HEK293 (cell line): ENCODE measurements at regions not wholly inside any gene's neighbourhood (a gene's known extent, or its start where the extent isn't known, plus 50 kb on each side); places are given as distances from the start of the nearest gene placed in this dataset.
"Not testable (repeated sequence)": the region's sequence is repeated elsewhere in the genome, so short reads cannot be mapped to it uniquely, and the experiment has no call there.

Experiments
- CTCF ChIA-PET: fragments of 350-600 bp; formaldehyde crosslinking; extraction: SDS; loops from one replicate; lab custom pipeline; 2021; ENCODE audit warnings: antibody characterized with exemption; lab: Yijun Ruan, JAX
- POLR2A ChIA-PET: fragments of 300-600 bp; formaldehyde crosslinking; extraction: SDS; loops from one replicate; lab custom pipeline; 2020; ENCODE audit warnings: antibody characterized with exemption, inconsistent platforms; lab: Yijun Ruan, JAX
- H3K27ac ChIP-seq: fragments of 200-500 bp; sonication (Bioruptor generic); 2 replicates; pipeline ENCODE4 v1.5.1; 2014; ENCODE audit warnings: low read depth, low read length, control low read depth, inconsistent platforms; ENCODE audit errors: extremely low read depth
- H3K36me3 ChIP-seq, 2 experiments: fragments of 200-500 bp in 1 of 2; sonication (Bioruptor generic) in 1 of 2; 1 replicate in 1 of 2; 2 replicates in 1 of 2; pipeline ENCODE4 v1.5.1; 2014 to 2017; ENCODE audit warnings: inconsistent platforms in 2 of 2, low read length in 2 of 2; ENCODE audit not compliant: control insufficient read depth in 2 of 2, insufficient read depth in 1 of 2
- H3K4me1 ChIP-seq: fragments of 200-500 bp; sonication (Bioruptor generic); 2 replicates; pipeline ENCODE4 v1.5.1; 2014; ENCODE audit warnings: mild to moderate bottlenecking, low read length, inconsistent platforms; ENCODE audit not compliant: control insufficient read depth, insufficient read depth
- H3K4me3 ChIP-seq: 2 replicates; pipeline ENCODE4 v1.5.1; 2011; ENCODE audit warnings: low read depth, mild to moderate bottlenecking, control low read depth, low read length, moderate library complexity
- H3K9me3 ChIP-seq: fragments of 200-500 bp; sonication (Bioruptor generic); 2 replicates; pipeline ENCODE4 v1.5.1; 2014; ENCODE audit warnings: low read depth, low read length, inconsistent platforms; ENCODE audit not compliant: control insufficient read depth, insufficient read depth
- GLI4 ChIP-seq: fragments of 450-650 bp; formaldehyde crosslinking; IDR thresholded peaks from 2 replicates; pipeline ENCODE4 v1.5.1; 2016; ENCODE audit warnings: missing biosample characterization, missing genetic modification characterization
- GLIS1 ChIP-seq: fragments of 450-650 bp; formaldehyde crosslinking; IDR thresholded peaks from 2 replicates; pipeline ENCODE4 v1.5.1; 2016; ENCODE audit warnings: missing biosample characterization, missing genetic modification characterization
- PRDM1 ChIP-seq: fragments of 450-650 bp; formaldehyde crosslinking; IDR thresholded peaks from 2 replicates; pipeline ENCODE4; 2016; ENCODE audit warnings: missing biosample characterization, missing genetic modification characterization
- SALL2 ChIP-seq: fragments of 450-650 bp; formaldehyde crosslinking; IDR thresholded peaks from 2 replicates; pipeline ENCODE4 v1.5.0; 2017; ENCODE audit warnings: missing biosample characterization, mild to moderate bottlenecking, missing genetic modification characterization, borderline replicate concordance
- SCRT1 ChIP-seq: fragments of 450-650 bp; formaldehyde crosslinking; IDR thresholded peaks from 2 replicates; pipeline ENCODE4 v1.5.1; 2016; ENCODE audit warnings: missing biosample characterization, missing genetic modification characterization, borderline replicate concordance
- SP7 ChIP-seq: fragments of 450-650 bp; formaldehyde crosslinking; IDR thresholded peaks from 2 replicates; pipeline ENCODE4 v1.5.1; 2016; ENCODE audit warnings: missing biosample characterization, missing genetic modification characterization
- TCF7L2 ChIP-seq: IDR thresholded peaks from 2 replicates; pipeline ENCODE4 v1.6.1; 2011; ENCODE audit warnings: low read depth, mild to moderate bottlenecking, inconsistent platforms, low read length, moderate library complexity, borderline replicate concordance
- ZFHX2 ChIP-seq: fragments of 450-650 bp; formaldehyde crosslinking; conservative IDR thresholded peaks from 2 replicates; pipeline ENCODE4 v1.5.1; 2016; ENCODE audit warnings: missing biosample characterization, missing genetic modification characterization
- ZFP37 ChIP-seq: fragments of 450-650 bp; formaldehyde crosslinking; IDR thresholded peaks from 2 replicates; pipeline ENCODE4 v1.5.1; 2016; ENCODE audit warnings: missing biosample characterization, missing genetic modification characterization
- ZIC2 ChIP-seq: fragments of 450-650 bp; formaldehyde crosslinking; IDR thresholded peaks from 2 replicates; pipeline ENCODE4 v1.5.1; 2016; ENCODE audit warnings: missing biosample characterization, missing genetic modification characterization
- ZNF10 ChIP-seq: fragments of 450-650 bp; formaldehyde crosslinking; IDR thresholded peaks from 2 replicates; pipeline ENCODE4 v1.5.1; 2017; ENCODE audit warnings: missing biosample characterization, missing genetic modification characterization
- ZNF114 ChIP-seq: fragments of 450-650 bp; formaldehyde crosslinking; IDR thresholded peaks from 2 replicates; pipeline ENCODE4 v1.5.0; 2017; ENCODE audit warnings: missing biosample characterization, missing genetic modification characterization
- ZNF121 ChIP-seq: fragments of 450-650 bp; formaldehyde crosslinking; IDR thresholded peaks from 2 replicates; pipeline ENCODE4 v1.5.1; 2016; ENCODE audit warnings: missing biosample characterization, missing genetic modification characterization
- ZNF16 ChIP-seq: fragments of 450-650 bp; formaldehyde crosslinking; IDR thresholded peaks from 2 replicates; pipeline ENCODE4 v1.5.1; 2016; ENCODE audit warnings: low read depth, missing biosample characterization, missing genetic modification characterization
- ZNF214 ChIP-seq: fragments of 450-650 bp; formaldehyde crosslinking; IDR thresholded peaks from 2 replicates; pipeline ENCODE4 v1.5.1; 2017; ENCODE audit warnings: missing biosample characterization, mild to moderate bottlenecking, missing genetic modification characterization, borderline replicate concordance
- ZNF221 ChIP-seq: fragments of 450-650 bp; formaldehyde crosslinking; IDR thresholded peaks from 2 replicates; pipeline ENCODE4 v1.5.1; 2017; ENCODE audit warnings: missing biosample characterization, missing genetic modification characterization, borderline replicate concordance
- ZNF37A ChIP-seq: fragments of 450-650 bp; IDR thresholded peaks from 2 replicates; pipeline ENCODE4 v1.5.1; 2018; ENCODE audit warnings: missing biosample characterization, missing genetic modification characterization
- ZNF416 ChIP-seq: fragments of 450-650 bp; formaldehyde crosslinking; IDR thresholded peaks from 2 replicates; pipeline ENCODE4 v1.5.1; 2016; ENCODE audit warnings: missing biosample characterization, missing genetic modification characterization
- ZNF549 ChIP-seq: fragments of 450-650 bp; IDR thresholded peaks from 2 replicates; pipeline ENCODE4 v1.5.1; 2018; ENCODE audit warnings: missing biosample characterization, missing genetic modification characterization, mild to moderate bottlenecking, inconsistent platforms, moderate library complexity
- ZNF555 ChIP-seq: fragments of 450-650 bp; formaldehyde crosslinking; conservative IDR thresholded peaks from 2 replicates; pipeline ENCODE4 v1.5.1; 2017; ENCODE audit warnings: missing biosample characterization, mild to moderate bottlenecking, missing genetic modification characterization, inconsistent platforms
- ZNF600 ChIP-seq: fragments of 450-650 bp; formaldehyde crosslinking; IDR thresholded peaks from 2 replicates; pipeline ENCODE4 v1.5.1; 2016; ENCODE audit warnings: missing biosample characterization, missing genetic modification characterization
- ZNF623 ChIP-seq: fragments of 450-650 bp; formaldehyde crosslinking; IDR thresholded peaks from 2 replicates; pipeline ENCODE4 v1.5.1; 2016; ENCODE audit warnings: missing biosample characterization, missing genetic modification characterization
- ZNF692 ChIP-seq: fragments of 450-650 bp; formaldehyde crosslinking; IDR thresholded peaks from 2 replicates; pipeline ENCODE4 v1.5.1; 2016; ENCODE audit warnings: missing biosample characterization, missing genetic modification characterization
- ZNF701 ChIP-seq: fragments of 450-650 bp; formaldehyde crosslinking; IDR thresholded peaks from 2 replicates; pipeline ENCODE4 v1.5.1; 2016; ENCODE audit warnings: missing biosample characterization, missing genetic modification characterization
- ZNF747 ChIP-seq: fragments of 450-650 bp; formaldehyde crosslinking; IDR thresholded peaks from 2 replicates; pipeline ENCODE4 v1.5.1; 2016; ENCODE audit warnings: missing biosample characterization, missing genetic modification characterization
- ZNF777 ChIP-seq: fragments of 450-650 bp; formaldehyde crosslinking; IDR thresholded peaks from 2 replicates; pipeline ENCODE4 v1.5.1; 2017; ENCODE audit warnings: missing biosample characterization, missing genetic modification characterization, borderline replicate concordance
- ZNF837 ChIP-seq: fragments of 450-650 bp; formaldehyde crosslinking; IDR thresholded peaks from 2 replicates; pipeline ENCODE4 v1.5.1; 2016; ENCODE audit warnings: missing biosample characterization, missing genetic modification characterization
- TF ChIP-seq, protein P1 (sequence below): fragments of 450-650 bp; formaldehyde crosslinking; IDR thresholded peaks from 2 replicates; pipeline ENCODE4 v1.5.0; 2017; ENCODE audit warnings: missing biosample characterization, missing genetic modification characterization, borderline replicate concordance
- TF ChIP-seq, protein P2 (sequence below): fragments of 450-650 bp; formaldehyde crosslinking; IDR thresholded peaks from 2 replicates; pipeline ENCODE4 v1.5.1; 2016; ENCODE audit warnings: missing biosample characterization, missing genetic modification characterization, low read depth
- TF ChIP-seq, protein P3 (sequence below): fragments of 450-650 bp; formaldehyde crosslinking; IDR thresholded peaks from 2 replicates; pipeline ENCODE4 v1.5.1; 2016; ENCODE audit warnings: missing biosample characterization, missing genetic modification characterization, borderline replicate concordance
- TF ChIP-seq, protein P4 (sequence below): IDR thresholded peaks from 2 replicates; pipeline ENCODE4 v1.6.1; 2011; ENCODE audit warnings: mild to moderate bottlenecking, low read depth, low read length, borderline replicate concordance

GRCh38 chr1:212174295-212174694 is 110.9 kb upstream of the PPP2R5A start:
- H3K9me3 ChIP-seq, POLR2A ChIA-PET, H3K4me1 ChIP-seq, H3K27ac ChIP-seq, H3K4me3 ChIP-seq, H3K36me3 ChIP-seq: not testable (repeated sequence)
- CTCF ChIA-PET: interaction anchor here (0.6 kb wide), 1 partner anchor 152 kb away, joined by 3 read pairs; no protein-coding TSS in a partner anchor

- ChIA-PET CTCF (no interaction called here), POLR2A (no interaction called here)
- no peaks in the 10 kb centered on the region for H3K36me3 ChIP-seq
Measured at GRCh38 chr1:212177542-212177941, 107.7 kb upstream of the PPP2R5A start.

DNA sequence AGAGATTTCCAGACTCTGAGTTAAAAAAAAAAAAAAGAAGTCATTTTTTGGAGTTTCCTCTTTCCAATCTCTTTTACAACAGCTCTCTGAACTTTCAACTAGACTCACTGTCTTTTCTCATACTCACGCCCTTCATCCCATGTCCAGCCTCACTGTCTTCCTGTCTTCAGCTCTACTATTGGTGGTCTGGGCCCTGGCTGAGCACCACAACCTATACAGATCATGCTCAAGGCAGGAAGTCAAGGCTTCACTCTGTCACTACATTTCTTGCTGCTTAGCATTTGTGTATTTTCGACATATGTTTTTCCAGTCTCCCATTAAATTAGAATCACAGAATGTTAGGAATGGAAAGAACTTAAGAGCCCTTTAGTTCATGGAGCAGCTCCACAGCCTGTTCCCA is 106.4 kb upstream of the PPP2R5A start:
- CTCF ChIA-PET: interaction anchor here (0.7 to 1.2 kb wide), 2 partner anchors 55 to 277 kb away, joined by 3 to 7 read pairs; no protein-coding TSS in a partner anchor
- H3K4me3 ChIP-seq: no peak overlapping the region
- no peak overlapping the region for H3K27ac ChIP-seq
- TF ChIP-seq GLIS1 (tag by site-specific recombination): no peak
- TF ChIP-seq ZNF221 (tag by site-specific recombination): no peak
- TF ChIP-seq ZNF747 (tag by site-specific recombination): no peak
- TF ChIP-seq ZNF16 (tag by site-specific recombination): no peak
- no peak for TF ChIP-seq PRDM1
- TF ChIP-seq, protein P1, sequence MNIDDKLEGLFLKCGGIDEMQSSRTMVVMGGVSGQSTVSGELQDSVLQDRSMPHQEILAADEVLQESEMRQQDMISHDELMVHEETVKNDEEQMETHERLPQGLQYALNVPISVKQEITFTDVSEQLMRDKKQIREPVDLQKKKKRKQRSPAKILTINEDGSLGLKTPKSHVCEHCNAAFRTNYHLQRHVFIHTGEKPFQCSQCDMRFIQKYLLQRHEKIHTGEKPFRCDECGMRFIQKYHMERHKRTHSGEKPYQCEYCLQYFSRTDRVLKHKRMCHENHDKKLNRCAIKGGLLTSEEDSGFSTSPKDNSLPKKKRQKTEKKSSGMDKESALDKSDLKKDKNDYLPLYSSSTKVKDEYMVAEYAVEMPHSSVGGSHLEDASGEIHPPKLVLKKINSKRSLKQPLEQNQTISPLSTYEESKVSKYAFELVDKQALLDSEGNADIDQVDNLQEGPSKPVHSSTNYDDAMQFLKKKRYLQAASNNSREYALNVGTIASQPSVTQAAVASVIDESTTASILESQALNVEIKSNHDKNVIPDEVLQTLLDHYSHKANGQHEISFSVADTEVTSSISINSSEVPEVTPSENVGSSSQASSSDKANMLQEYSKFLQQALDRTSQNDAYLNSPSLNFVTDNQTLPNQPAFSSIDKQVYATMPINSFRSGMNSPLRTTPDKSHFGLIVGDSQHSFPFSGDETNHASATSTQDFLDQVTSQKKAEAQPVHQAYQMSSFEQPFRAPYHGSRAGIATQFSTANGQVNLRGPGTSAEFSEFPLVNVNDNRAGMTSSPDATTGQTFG (tag by site-specific recombination): no peak
- TF ChIP-seq ZNF121 (tag by site-specific recombination): no peak
- no peak for TF ChIP-seq ZFHX2 (tag by site-specific recombination)
- TF ChIP-seq ZNF37A: no peak
- TF ChIP-seq SP7 (tag by site-specific recombination): no peak
- TF ChIP-seq GLI4 (tag by site-specific recombination): no peak
- TF ChIP-seq ZNF777: no peak
- TF ChIP-seq ZNF600 (tag by site-specific recombination): no peak
- TF ChIP-seq, all 188 proteins: peak for 0
- H3K9me3 ChIP-seq: no peaks in the 10 kb centered on the region
- no peaks in the 10 kb centered on the region for H3K36me3 ChIP-seq
- POLR2A ChIA-PET: no interaction called here
- H3K4me1 ChIP-seq: no peaks in the 10 kb centered on the region

More at GRCh38 chr1:212177542-212177941, 107.7 kb upstream of the PPP2R5A start:
- H3K4me1 ChIP-seq: no peaks in the 10 kb centered on the region
- H3K9me3 ChIP-seq: no peaks in the 10 kb centered on the region
- H3K4me3 ChIP-seq: no peak overlapping the region
- no peak overlapping the region for H3K27ac ChIP-seq
- no peak for TF ChIP-seq SALL2 (tag by site-specific recombination)
- no peak for TF ChIP-seq ZIC2 (tag by site-specific recombination)
- no peak for TF ChIP-seq SCRT1
- TF ChIP-seq ZNF114 (tag by site-specific recombination): no peak
- TF ChIP-seq, protein P2, sequence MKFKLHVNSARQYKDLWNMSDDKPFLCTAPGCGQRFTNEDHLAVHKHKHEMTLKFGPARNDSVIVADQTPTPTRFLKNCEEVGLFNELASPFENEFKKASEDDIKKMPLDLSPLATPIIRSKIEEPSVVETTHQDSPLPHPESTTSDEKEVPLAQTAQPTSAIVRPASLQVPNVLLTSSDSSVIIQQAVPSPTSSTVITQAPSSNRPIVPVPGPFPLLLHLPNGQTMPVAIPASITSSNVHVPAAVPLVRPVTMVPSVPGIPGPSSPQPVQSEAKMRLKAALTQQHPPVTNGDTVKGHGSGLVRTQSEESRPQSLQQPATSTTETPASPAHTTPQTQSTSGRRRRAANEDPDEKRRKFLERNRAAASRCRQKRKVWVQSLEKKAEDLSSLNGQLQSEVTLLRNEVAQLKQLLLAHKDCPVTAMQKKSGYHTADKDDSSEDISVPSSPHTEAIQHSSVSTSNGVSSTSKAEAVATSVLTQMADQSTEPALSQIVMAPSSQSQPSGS (tag by site-specific recombination): no peak
- no peak for TF ChIP-seq ZNF16 (tag by site-specific recombination)
- TF ChIP-seq ZNF692 (tag by site-specific recombination): no peak
- TF ChIP-seq, protein P3, sequence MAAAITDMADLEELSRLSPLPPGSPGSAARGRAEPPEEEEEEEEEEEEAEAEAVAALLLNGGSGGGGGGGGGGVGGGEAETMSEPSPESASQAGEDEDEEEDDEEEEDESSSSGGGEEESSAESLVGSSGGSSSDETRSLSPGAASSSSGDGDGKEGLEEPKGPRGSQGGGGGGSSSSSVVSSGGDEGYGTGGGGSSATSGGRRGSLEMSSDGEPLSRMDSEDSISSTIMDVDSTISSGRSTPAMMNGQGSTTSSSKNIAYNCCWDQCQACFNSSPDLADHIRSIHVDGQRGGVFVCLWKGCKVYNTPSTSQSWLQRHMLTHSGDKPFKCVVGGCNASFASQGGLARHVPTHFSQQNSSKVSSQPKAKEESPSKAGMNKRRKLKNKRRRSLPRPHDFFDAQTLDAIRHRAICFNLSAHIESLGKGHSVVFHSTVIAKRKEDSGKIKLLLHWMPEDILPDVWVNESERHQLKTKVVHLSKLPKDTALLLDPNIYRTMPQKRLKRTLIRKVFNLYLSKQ (tag by site-specific recombination): no peak
- no peak for TF ChIP-seq TCF7L2
- TF ChIP-seq ZNF214 (tag by site-specific recombination): no peak
- TF ChIP-seq ZNF701 (tag by site-specific recombination): no peak
- TF ChIP-seq ZNF416: no peak
- TF ChIP-seq, protein P4, sequence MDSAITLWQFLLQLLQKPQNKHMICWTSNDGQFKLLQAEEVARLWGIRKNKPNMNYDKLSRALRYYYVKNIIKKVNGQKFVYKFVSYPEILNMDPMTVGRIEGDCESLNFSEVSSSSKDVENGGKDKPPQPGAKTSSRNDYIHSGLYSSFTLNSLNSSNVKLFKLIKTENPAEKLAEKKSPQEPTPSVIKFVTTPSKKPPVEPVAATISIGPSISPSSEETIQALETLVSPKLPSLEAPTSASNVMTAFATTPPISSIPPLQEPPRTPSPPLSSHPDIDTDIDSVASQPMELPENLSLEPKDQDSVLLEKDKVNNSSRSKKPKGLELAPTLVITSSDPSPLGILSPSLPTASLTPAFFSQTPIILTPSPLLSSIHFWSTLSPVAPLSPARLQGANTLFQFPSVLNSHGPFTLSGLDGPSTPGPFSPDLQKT: no peak
- TF ChIP-seq ZNF549 (tag by site-specific recombination): no peak
- TF ChIP-seq ZNF623: no peak
- no peak for TF ChIP-seq ZNF837 (tag by site-specific recombination)
- no peak for TF ChIP-seq ZNF10
- no peak for TF ChIP-seq ZNF555 (tag by site-specific recombination)
- TF ChIP-seq ZFP37 (tag by site-specific recombination): no peak
- TF ChIP-seq, all 188 proteins: peak for 0
